GM12878 (cell line): ENCODE measurements at regions not wholly inside any gene's neighbourhood (a gene's known extent, or its start where the extent isn't known, plus 50 kb on each side); places are given as distances from the start of the nearest gene placed in this dataset.

ENCODE experiments used
- CHD1 ChIP-seq: IDR thresholded peaks from 2 replicates; pipeline ENCODE4 v1.6.1; 2012; ENCODE audit warnings: low read depth, low read length, improper control_type of control experiment
- CHD2 ChIP-seq: IDR thresholded peaks from 2 replicates; pipeline ENCODE4 v1.6.1; 2011; ENCODE audit warnings: low read depth, low read length, improper control_type of control experiment, borderline replicate concordance
- CTCF ChIP-seq, 3 experiments: IDR thresholded peaks in 2 of 3; conservative IDR thresholded peaks in 1 of 3; 2 replicates each; pipeline ENCODE4 v1.5.1; 2011; ENCODE audit warnings: low read depth in 3 of 3, low read length in 3 of 3, mild to moderate bottlenecking in 3 of 3, control low read depth in 2 of 3, moderate library complexity in 2 of 3, inconsistent platforms in 1 of 3, mixed read lengths in 1 of 3; ENCODE audit not compliant: control insufficient read depth in 2 of 3, insufficient read depth in 1 of 3; ENCODE audit errors: extremely low read depth in 1 of 3
- EZH2 ChIP-seq: IDR thresholded peaks from 2 replicates; pipeline ENCODE4 v1.6.1; 2012; ENCODE audit warnings: low read depth, mild to moderate bottlenecking, control low read depth, inconsistent platforms, low read length, borderline replicate concordance; ENCODE audit not compliant: control insufficient read depth
- MAX ChIP-seq: IDR thresholded peaks from 2 replicates; pipeline ENCODE4 v1.6.1; 2012; ENCODE audit warnings: low read depth, low read length, improper control_type of control experiment
- POLR2A ChIP-seq: IDR thresholded peaks from 2 replicates; pipeline ENCODE4 v1.6.1; 2011; ENCODE audit warnings: low read depth, mild to moderate bottlenecking, low read length
- POLR2AphosphoS5 ChIP-seq: IDR thresholded peaks from 2 replicates; pipeline ENCODE4 v1.6.1; 2011; ENCODE audit warnings: mild to moderate bottlenecking, low read length, inconsistent platforms
- RELB ChIP-seq: fragments of 450-650 bp; IDR thresholded peaks from 2 replicates; pipeline ENCODE4 v1.6.1; 2017; ENCODE audit warnings: low read depth, mild to moderate bottlenecking, moderate library complexity

GRCh38 chr11:11697796-11698195 is 76.0 kb upstream of the GALNT18 start:
- TF ChIP-seq CTCF (IDR thresholded peaks at IDR 0.05 in 2 of 3, conservative IDR thresholded peaks at IDR 0.05 in 1 of 3; ENCODE audit: control insufficient read depth in 2 of 3, extremely low read depth in 1 of 3, insufficient read depth in 1 of 3, low read depth in 3 of 3, low read length in 3 of 3), result no peak
- TF ChIP-seq POLR2AphosphoS5, result no peak
- no peak for TF ChIP-seq POLR2A
- no peak for TF ChIP-seq MAX
- TF ChIP-seq CHD1, result no peak
- no peak for TF ChIP-seq EZH2
- TF ChIP-seq RELB, result no peak
- no peak for TF ChIP-seq CHD2
